ENCODE measurements at regions not wholly inside any gene's neighbourhood (a gene's known extent, or its start where the extent isn't known, plus 50 kb on each side); places are given as distances from the start of the nearest gene placed in this dataset.

DNA sequence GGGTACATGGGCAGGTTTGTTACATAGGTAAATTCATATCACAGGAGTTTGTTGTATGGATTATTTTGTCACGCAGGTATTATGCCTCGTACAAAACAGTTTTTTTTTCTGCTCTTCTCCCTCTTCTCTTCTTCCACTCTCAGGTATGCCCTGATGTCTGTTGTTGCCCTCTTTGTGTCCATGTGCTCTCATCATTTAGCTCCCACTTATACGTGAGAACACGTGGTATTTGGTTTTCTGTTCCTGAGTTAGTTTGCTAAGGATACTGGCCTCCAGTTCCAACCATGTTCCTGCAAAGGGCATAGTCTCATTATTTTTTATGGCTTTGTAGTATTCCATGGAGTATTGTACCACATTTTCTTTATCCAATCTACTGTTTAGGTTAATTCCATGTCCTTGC is 65.7 kb downstream of the UNC5CL start:
- no peak for TF ChIP-seq POLR2A (IDR thresholded peaks at IDR 0.05)
- TF ChIP-seq, protein P1, sequence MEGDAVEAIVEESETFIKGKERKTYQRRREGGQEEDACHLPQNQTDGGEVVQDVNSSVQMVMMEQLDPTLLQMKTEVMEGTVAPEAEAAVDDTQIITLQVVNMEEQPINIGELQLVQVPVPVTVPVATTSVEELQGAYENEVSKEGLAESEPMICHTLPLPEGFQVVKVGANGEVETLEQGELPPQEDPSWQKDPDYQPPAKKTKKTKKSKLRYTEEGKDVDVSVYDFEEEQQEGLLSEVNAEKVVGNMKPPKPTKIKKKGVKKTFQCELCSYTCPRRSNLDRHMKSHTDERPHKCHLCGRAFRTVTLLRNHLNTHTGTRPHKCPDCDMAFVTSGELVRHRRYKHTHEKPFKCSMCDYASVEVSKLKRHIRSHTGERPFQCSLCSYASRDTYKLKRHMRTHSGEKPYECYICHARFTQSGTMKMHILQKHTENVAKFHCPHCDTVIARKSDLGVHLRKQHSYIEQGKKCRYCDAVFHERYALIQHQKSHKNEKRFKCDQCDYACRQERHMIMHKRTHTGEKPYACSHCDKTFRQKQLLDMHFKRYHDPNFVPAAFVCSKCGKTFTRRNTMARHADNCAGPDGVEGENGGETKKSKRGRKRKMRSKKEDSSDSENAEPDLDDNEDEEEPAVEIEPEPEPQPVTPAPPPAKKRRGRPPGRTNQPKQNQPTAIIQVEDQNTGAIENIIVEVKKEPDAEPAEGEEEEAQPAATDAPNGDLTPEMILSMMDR (IDR thresholded peaks at IDR 0.05 in 4 of 5, conservative IDR thresholded peaks at IDR 0.05 in 1 of 5): no peak
